HG03066 (cell line): ENCODE measurements at regions not wholly inside any gene's neighbourhood (a gene's known extent, or its start where the extent isn't known, plus 50 kb on each side); places are given as distances from the start of the nearest gene placed in this dataset.
"Not testable (repeated sequence)": the region's sequence is repeated elsewhere in the genome, so short reads cannot be mapped to it uniquely, and the experiment has no call there.

Experiments used
- ATAC-seq: cut with Tn5 transposase; IDR thresholded peaks from one replicate; pipeline ENCODE4 v1.9.1; 2021; ENCODE audit warnings: low read depth; ENCODE audit not compliant: unreplicated experiment

DNA sequence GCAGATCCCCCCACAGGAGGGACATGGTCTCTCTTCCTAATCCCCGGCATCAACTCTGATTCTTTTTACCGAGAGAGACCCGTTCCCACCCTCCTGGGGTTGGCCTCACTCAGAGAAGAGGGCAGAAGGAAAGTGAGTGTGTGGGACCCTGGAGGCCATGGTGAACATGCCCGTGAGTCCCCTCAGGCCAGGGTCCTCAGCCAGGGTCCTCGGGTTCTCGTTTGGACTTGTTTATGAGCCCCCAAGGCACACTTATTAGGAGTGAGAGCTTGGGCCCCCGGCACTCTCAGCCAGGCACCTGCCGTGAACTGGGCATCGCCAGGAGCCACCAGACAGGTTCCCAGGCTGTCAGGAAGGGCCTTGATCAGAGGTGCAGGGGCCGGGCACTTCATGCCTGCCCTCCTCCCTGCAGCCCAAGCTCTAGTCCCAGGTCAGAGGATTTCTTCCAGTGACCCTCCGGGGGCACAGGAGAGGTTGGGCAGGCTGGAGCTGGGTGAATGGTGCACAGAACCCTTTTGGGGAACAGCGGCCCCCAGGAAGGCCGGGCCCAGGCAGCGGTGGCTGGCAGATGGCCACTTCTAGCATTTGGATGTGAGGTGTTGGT lies 122.6 kb downstream of the CRYAA start:
- ATAC-seq, result no peak

- ATAC-seq, result no peak
Observed at GRCh38 chr21:43290421-43291346, 121.9 kb downstream of the CRYAA start.

DNA sequence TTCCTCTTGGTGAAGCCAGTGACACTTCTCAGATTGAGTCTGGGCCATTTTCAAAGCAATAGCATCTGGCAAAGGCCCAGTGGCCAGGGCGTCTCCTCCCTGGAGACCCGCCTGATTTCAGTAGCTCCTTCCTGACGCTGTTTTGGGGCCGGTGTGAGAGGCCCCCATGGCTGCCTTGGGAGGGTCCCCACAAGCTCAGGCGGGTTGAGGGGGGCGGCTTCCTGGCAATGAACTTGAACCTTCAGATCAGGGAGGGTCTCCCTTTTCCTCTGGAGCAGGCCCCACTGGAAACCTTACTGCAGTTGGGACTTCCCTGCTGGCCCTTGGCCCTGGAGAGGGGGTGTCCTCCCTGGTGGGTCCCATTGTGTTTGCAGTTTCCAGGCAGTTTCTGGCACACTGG lies 121.2 kb downstream of the CRYAA start:
- ATAC-seq, result no peak

- no peak for ATAC-seq
Observed at GRCh38 chr21:43289442-43289841, 120.6 kb downstream of the CRYAA start.

- ATAC-seq, result no peak
Observed at GRCh38 chr21:43287795-43288755, 119.3 kb downstream of the CRYAA start.

DNA sequence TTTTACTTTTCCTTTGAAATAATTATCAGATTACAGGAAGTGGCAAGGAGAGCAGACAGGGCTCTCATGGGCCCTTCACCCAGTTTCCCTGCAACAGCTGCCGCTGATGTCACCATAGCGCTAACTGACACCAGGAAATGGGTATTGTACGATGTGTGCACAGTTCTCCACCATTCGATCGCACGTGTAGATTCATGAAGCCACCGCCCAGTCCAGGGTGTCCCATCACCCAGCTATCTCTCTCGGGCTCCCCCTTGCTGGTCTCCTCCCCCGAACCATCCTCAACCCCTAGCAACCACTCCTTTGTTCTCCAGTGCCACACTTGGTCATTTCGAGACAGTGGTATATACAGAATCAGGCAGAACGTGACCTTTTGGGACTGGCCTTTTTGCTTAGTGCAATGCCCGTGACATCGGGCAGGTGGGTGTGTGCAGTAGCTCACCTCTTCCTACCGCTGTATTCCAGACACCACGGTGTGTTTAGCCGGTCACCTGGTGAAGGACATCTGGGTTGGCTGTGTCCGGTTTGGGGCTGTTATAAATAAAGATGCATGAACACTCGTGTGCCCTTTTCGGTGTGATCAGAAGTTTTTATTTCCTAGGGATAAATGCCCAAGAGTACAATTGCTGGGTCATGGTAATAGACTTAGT lies 118.4 kb downstream of the CRYAA start:
- ATAC-seq, result no peak

GRCh38 chr21:43286196-43286595 lies 117.4 kb downstream of the CRYAA start:
- ATAC-seq, result no peak

DNA sequence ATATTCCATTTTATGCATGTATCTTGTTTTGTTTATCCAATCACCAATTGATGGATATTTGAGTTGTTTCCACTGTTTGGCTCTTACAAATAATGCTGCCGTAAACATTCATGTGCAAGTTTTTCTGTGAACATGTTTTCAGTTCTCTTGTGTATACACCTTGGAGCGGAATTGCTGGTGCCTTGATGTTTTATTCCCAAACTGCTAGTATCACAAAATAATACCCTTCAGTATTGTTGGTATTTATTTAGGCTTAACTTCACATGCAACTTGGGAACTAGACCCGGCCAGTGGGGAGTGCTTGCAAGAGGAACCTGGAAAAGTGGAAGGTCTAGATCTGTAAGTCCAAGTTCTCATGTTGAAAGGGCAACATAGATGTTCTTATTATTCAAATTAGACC lies 115.9 kb downstream of the CRYAA start:
- no peak for ATAC-seq

- ATAC-seq, result no peak
Observed at GRCh38 chr21:43284238-43284637, 115.4 kb downstream of the CRYAA start.

DNA sequence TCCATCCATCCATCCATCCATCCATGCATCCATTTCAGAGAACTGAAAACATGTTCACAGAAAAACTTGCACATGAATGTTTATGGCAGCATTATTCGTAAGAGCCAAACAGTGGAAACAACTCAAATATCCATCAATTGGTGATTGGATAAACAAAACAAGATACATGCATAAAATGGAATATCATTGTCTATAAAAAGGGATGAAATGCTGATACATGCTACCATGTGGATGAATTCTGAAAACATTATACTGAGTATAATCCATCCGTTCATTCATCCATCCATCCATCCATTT lies 115.1 kb downstream of the CRYAA start:
- not testable (repeated sequence) for ATAC-seq

- no peak for ATAC-seq
Observed at GRCh38 chr21:43283136-43283924, 114.5 kb downstream of the CRYAA start.

DNA sequence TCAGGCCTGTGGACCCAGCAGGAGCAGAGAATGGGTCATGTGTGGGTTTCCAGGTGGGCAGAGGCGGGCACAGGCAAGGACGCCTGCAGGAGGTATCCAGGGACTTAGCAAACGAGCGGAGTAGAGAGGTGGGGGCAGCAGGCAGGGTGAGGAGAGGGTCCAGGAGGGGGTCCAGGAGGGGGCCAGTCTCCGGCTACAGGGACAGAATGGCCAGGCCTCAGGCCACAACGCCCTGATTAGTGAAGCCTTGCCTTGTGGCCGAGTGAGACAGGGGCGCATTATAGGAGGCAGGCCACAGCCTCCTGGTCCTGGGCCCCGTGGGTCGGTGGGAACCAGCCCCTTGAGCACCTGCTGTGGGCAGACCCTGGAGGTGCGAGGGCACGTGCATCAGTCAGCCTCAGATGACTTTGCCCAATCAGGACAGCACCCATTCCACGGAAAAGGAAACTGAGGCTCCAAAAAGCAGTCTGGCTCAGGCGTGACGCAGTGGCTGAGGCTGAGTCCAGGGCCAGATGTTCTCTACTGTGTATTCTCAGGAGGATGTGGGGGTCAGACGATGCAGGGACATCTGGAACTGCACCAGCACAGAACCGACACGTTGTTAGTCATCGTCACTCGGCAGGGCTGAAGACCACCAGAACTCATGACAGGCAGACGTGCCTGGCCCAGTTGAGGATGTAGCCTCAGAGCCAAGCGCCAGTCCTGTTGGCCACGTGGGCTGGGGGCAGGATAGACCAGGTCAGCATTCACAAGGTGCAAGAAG lies 113.7 kb downstream of the CRYAA start:
- ATAC-seq, result no peak

GRCh38 chr21:43281661-43282357 lies 113.0 kb downstream of the CRYAA start:
- ATAC-seq, result no peak

DNA sequence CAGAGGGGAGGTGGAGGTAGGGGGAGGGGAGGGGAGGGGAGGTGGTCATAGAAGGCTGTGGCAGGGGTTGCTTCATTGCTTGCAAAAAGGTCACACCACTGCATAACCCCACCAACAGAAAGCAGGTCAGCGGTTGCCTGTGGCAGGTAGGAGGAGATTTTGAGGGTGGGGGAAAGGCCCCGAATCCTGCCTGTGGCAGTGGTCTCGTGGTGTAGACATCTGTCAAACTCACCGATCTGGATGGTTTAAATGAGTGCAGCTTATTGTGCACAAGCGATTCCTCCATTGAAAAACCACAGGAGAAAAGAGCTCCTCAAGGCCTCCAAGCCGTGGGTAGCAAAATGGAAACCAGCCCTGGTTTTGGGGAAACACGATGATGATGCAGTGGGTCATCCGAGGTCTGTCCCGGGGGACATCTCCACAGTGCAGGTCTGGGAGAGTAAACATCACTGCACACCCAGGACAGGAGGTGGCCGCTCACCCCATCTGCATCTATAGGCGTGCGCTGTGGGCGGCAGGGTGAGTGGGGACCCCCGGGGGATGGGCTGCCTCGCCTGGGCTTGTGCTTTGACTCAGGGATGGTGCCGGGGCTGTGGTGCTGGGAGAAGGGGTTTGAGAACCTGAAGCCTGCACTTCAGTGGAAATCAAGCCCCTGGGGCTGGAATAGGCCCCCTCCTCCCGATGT lies 112.3 kb downstream of the CRYAA start:
- ATAC-seq, result no peak

DNA sequence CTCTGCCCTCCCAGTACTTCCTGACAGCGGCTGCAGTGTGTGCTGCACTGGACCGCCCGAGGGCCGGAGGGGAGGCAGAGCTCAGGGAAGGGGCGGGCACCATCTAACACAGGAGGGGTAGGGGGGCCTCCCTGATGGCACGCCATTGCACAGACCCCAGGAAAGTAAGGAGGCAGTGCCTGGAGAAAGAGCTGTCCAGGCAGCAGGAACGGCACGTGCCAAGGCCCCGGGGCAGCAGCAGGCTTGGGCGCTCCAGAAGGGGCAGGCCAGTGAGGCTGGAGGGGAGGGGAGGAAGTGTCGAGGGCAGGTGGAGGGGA lies 110.7 kb downstream of the CRYAA start:
- ATAC-seq, result no peak

DNA sequence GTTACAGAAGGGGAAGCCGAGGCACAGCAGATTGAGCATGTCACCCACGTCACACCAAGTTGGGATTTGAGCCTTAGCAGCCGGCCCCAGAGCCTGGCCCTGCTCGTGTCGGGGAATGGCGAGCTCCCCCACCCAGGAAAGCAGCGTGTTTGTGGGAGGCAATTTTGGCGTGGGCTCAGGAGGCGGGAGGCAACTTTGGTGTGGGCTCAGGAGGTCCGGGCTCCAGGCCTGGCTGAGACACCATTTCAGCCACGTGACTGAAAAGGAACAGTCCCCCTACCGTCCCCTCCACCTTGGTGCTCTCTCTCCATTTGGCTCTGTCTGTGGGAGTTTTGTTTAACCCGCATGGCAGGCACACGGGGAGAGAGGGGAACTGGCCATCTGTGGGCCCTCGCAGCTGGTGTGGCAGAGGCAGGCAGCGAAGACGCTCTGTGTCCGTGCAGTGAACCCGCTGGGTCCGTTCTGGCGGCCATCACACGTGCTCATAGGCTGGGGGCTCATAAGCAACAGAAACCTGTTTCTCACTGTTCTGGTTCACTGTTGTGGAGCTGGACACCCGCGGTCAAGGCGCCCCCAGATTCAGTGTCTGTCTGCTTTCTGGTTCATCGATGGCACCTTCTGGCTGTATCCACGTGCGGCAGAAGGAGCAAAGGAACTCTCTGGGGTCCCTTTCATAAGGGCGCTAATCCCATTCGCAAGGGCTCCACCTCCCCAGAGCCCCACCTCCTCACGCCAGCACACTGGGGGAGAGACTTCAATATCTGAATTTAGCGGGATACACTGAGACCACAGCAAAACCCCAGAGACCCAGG lies 110.2 kb downstream of the CRYAA start:
- no peak for ATAC-seq

- ATAC-seq, result no peak
Observed at GRCh38 chr21:43278359-43278758, 109.6 kb downstream of the CRYAA start.
